ENCODE measurements at regions not wholly inside any gene's neighbourhood (a gene's known extent, or its start where the extent isn't known, plus 50 kb on each side); places are given as distances from the start of the nearest gene placed in this dataset.
"Not testable (repeated sequence)": the region's sequence is repeated elsewhere in the genome, so short reads cannot be mapped to it uniquely, and the experiment has no call there.

GRCh38 chr18:30828700-30829099, 213.8 kb downstream of the DSC3 start:
- no peak for DNase-seq (ENCODE audit: low spot score)

GRCh38 chr18:30819619-30820018, 222.9 kb downstream of the DSC3 start:
- no peak for DNase-seq (ENCODE audit: low spot score)

GRCh38 chr18:30814446-30814845, 228.1 kb downstream of the DSC3 start:
- DNase-seq (ENCODE audit: low spot score) = no peak

- no peak for DNase-seq (ENCODE audit: low spot score)
These were observed 231.0 kb downstream of the DSC3 start for GRCh38 chr18:30811580-30811979.

GRCh38 chr18:30810580-30810979, 232.0 kb downstream of the DSC3 start:
- no peak for DNase-seq (ENCODE audit: low spot score)

- DNase-seq (ENCODE audit: low spot score) = no peak
These were observed 235.7 kb downstream of the DSC3 start for GRCh38 chr18:30806823-30807222.

- DNase-seq (ENCODE audit: low spot score) = no peak
These were observed 241.7 kb downstream of the DSC3 start for GRCh38 chr18:30800800-30801199.

GRCh38 chr18:30792051-30792450, 250.5 kb downstream of the DSC3 start:
- DNase-seq (ENCODE audit: low spot score) = no peak

- not testable (repeated sequence) for DNase-seq (ENCODE audit: low spot score)
These were observed 254.0 kb downstream of the DSC3 start for GRCh38 chr18:30788411-30788991.

- DNase-seq (ENCODE audit: low spot score) = no peak
These were observed 255.1 kb downstream of the DSC3 start for GRCh38 chr18:30787410-30787809.

- DNase-seq (ENCODE audit: low spot score) = no peak
These were observed 260.9 kb downstream of the DSC3 start for GRCh38 chr18:30781601-30782000.

- DNase-seq (ENCODE audit: low spot score) = no peak
These were observed 266.9 kb downstream of the DSC3 start for GRCh38 chr18:30775629-30776028.

GRCh38 chr18:30772170-30772569, 270.4 kb downstream of the DSC3 start:
- not testable (repeated sequence) for DNase-seq (ENCODE audit: low spot score)

GRCh38 chr18:30766053-30766452, 276.5 kb downstream of the DSC3 start:
- no peak for DNase-seq (ENCODE audit: low spot score)

GRCh38 chr18:30765247-30765646, 277.3 kb downstream of the DSC3 start:
- DNase-seq (ENCODE audit: low spot score) = no peak

- DNase-seq (ENCODE audit: low spot score) = no peak
These were observed 278.6 kb downstream of the DSC3 start for GRCh38 chr18:30763902-30764350.

- DNase-seq (ENCODE audit: low spot score) = no peak
These were observed 287.7 kb downstream of the DSC3 start for GRCh38 chr18:30754846-30755245.

- no peak for DNase-seq (ENCODE audit: low spot score)
These were observed 294.0 kb downstream of the DSC3 start for GRCh38 chr18:30748541-30748940.

- DNase-seq (ENCODE audit: low spot score) = no peak
These were observed 296.3 kb downstream of the DSC3 start for GRCh38 chr18:30746224-30746623.

- DNase-seq (ENCODE audit: low spot score) = no peak
These were observed 299.5 kb downstream of the DSC3 start for GRCh38 chr18:30743033-30743432.

GRCh38 chr18:30730915-30731314, 311.6 kb downstream of the DSC3 start:
- no peak for DNase-seq (ENCODE audit: low spot score)

GRCh38 chr18:30727849-30728248, 314.7 kb downstream of the DSC3 start:
- no peak for DNase-seq (ENCODE audit: low spot score)

- no peak for DNase-seq (ENCODE audit: low spot score)
These were observed 329.2 kb downstream of the DSC3 start for GRCh38 chr18:30713299-30713698.

- no peak for DNase-seq (ENCODE audit: low spot score)
These were observed 330.2 kb downstream of the DSC3 start for GRCh38 chr18:30712383-30712782.
